IMR-90 (cell line): ENCODE measurements at regions not wholly inside any gene's neighbourhood (a gene's known extent, or its start where the extent isn't known, plus 50 kb on each side); places are given as distances from the start of the nearest gene placed in this dataset.

Source experiments
- ATAC-seq: fragments of 200-7000 bp; cut with Tn5 transposase; 2 replicates; pipeline ENCODE4 v1.9.1; 2020; ENCODE audit warnings: low read depth, mild to moderate bottlenecking, moderate library complexity
- BruUV-seq: library from RNA; stranded (reverse); fragments of 400-500 nt; replicated peaks from 2 replicates; lab custom pipeline; 2021; lab: Mats Ljungman, UMichigan
- CTCF ChIA-PET: fragments of 300-600 bp; formaldehyde crosslinking; extraction: SDS; loops from one replicate; lab custom pipeline; 2021; ENCODE audit warnings: antibody characterized with exemption; lab: Yijun Ruan, JAX
- POLR2A ChIA-PET: fragments of 300-600 bp; sonication (Branson Sonifier 250); formaldehyde crosslinking; loops from one replicate; lab custom pipeline; 2022; ENCODE audit warnings: antibody characterized with exemption; ENCODE audit not compliant: unreplicated experiment; lab: Charles Lee
- DNase-seq: peaks from one replicate; pipeline ENCODE4 v3.0.0; 2013
- H2AFZ ChIP-seq: replicated peaks from 2 replicates; pipeline ENCODE3; 2013; ENCODE audit warnings: low read length, mild to moderate bottlenecking; ENCODE audit not compliant: poor library complexity
- H2AK5ac ChIP-seq: 2 replicates; pipeline ENCODE4 v1.6.1; 2013; ENCODE audit warnings: low read depth, low read length, inconsistent platforms
- H2AK9ac ChIP-seq: replicated peaks from 2 replicates; pipeline ENCODE3; 2013; ENCODE audit warnings: mild to moderate bottlenecking, low read depth, low read length, moderate library complexity; ENCODE audit not compliant: poor library complexity
- H2BK120ac ChIP-seq: 2 replicates; pipeline ENCODE4 v1.6.1; 2013; ENCODE audit warnings: low read depth, low read length, inconsistent platforms
- H2BK15ac ChIP-seq: 3 replicates; pipeline ENCODE4 v1.6.1; 2013; ENCODE audit warnings: low read depth, low read length, inconsistent platforms
- H2BK20ac ChIP-seq: 2 replicates; pipeline ENCODE4 v1.6.1; 2013; ENCODE audit warnings: low read depth, mild to moderate bottlenecking, inconsistent platforms, low read length, moderate library complexity
- H2BK5ac ChIP-seq: 2 replicates; pipeline ENCODE4 v1.6.1; 2013; ENCODE audit warnings: mild to moderate bottlenecking, low read depth, low read length, inconsistent platforms; ENCODE audit not compliant: poor library complexity, severe bottlenecking
- H3K14ac ChIP-seq: replicated peaks from 2 replicates; pipeline ENCODE4 v1.6.1; 2013; ENCODE audit warnings: low read depth, low read length, inconsistent platforms
- H3K18ac ChIP-seq: 2 replicates; pipeline ENCODE4 v1.6.1; 2013; ENCODE audit warnings: low read depth, low read length, control low read depth
- H3K23ac ChIP-seq: 2 replicates; pipeline ENCODE4 v1.6.1; 2013; ENCODE audit warnings: low read depth, low read length, inconsistent platforms
- H3K27ac ChIP-seq: 2 replicates; pipeline ENCODE4 v1.5.1; 2013; ENCODE audit warnings: mild to moderate bottlenecking, control low read depth, low read length; ENCODE audit not compliant: insufficient read depth
- H3K27me3 ChIP-seq: 2 replicates; pipeline ENCODE4 v1.6.1; 2013; ENCODE audit warnings: low read length; ENCODE audit not compliant: control insufficient read depth, insufficient read depth
- H3K36me3 ChIP-seq: 2 replicates; pipeline ENCODE4 v1.6.1; 2013; ENCODE audit warnings: low read length, mixed read lengths; ENCODE audit not compliant: control insufficient read depth, insufficient read depth
- H3K4ac ChIP-seq: 2 replicates; pipeline ENCODE4 v1.6.1; 2013; ENCODE audit warnings: low read depth, low read length, inconsistent platforms
- H3K4me1 ChIP-seq: 2 replicates; pipeline ENCODE4 v1.6.1; 2013; ENCODE audit warnings: low read length, mixed read lengths; ENCODE audit not compliant: control insufficient read depth, insufficient read depth
- H3K4me2 ChIP-seq: 2 replicates; pipeline ENCODE4 v1.6.1; 2013; ENCODE audit warnings: low read depth, mild to moderate bottlenecking, control low read depth, low read length, moderate library complexity
- H3K4me3 ChIP-seq: 2 replicates; pipeline ENCODE4 v1.5.1; 2013; ENCODE audit warnings: low read depth, mild to moderate bottlenecking, control low read depth, low read length, moderate library complexity; ENCODE audit not compliant: insufficient read depth
- H3K56ac ChIP-seq: 2 replicates; pipeline ENCODE4 v1.6.1; 2013; ENCODE audit warnings: low read length, inconsistent platforms; ENCODE audit not compliant: insufficient read depth; ENCODE audit errors: extremely low read depth
- H3K79me1 ChIP-seq, 2 experiments: 2 replicates each; pipeline ENCODE4 v1.6.1; 2013; ENCODE audit warnings: low read length in 2 of 2, inconsistent platforms in 1 of 2, low read depth in 1 of 2
- H3K9ac ChIP-seq: 2 replicates; pipeline ENCODE4 v1.6.1; 2013; ENCODE audit warnings: low read depth, low read length, control low read depth
- H3K9me1 ChIP-seq: 2 replicates; pipeline ENCODE4 v1.6.1; 2013; ENCODE audit warnings: low read length, inconsistent platforms; ENCODE audit not compliant: insufficient read depth
- H3K9me3 ChIP-seq: 2 replicates; pipeline ENCODE4 v1.6.1; 2013; ENCODE audit warnings: low read length; ENCODE audit not compliant: control insufficient read depth, insufficient read depth
- H4K20me1 ChIP-seq: 2 replicates; pipeline ENCODE4 v1.6.1; 2013; ENCODE audit warnings: low read length, inconsistent platforms; ENCODE audit not compliant: insufficient read depth
- H4K5ac ChIP-seq: 2 replicates; pipeline ENCODE4 v1.6.1; 2013; ENCODE audit warnings: mild to moderate bottlenecking, low read depth, low read length, control low read depth
- H4K8ac ChIP-seq, 2 experiments: 2 replicates each; pipeline ENCODE4 v1.6.1; 2013; ENCODE audit warnings: low read depth in 2 of 2, low read length in 2 of 2, control low read depth in 1 of 2, inconsistent platforms in 1 of 2
- H4K91ac ChIP-seq: 2 replicates; pipeline ENCODE4 v1.6.1; 2013; ENCODE audit warnings: low read depth, low read length, inconsistent platforms; ENCODE audit not compliant: insufficient read depth
- CHD1 ChIP-seq: IDR thresholded peaks from 2 replicates; pipeline ENCODE4 v1.6.1; 2012; ENCODE audit warnings: low read depth, low read length, improper control_type of control experiment
- FOS ChIP-seq: fragments of 150-350 bp; IDR thresholded peaks from 2 replicates; pipeline ENCODE4 v1.6.1; 2016; ENCODE audit warnings: low read depth, low read length
- RCOR1 ChIP-seq: IDR thresholded peaks from 2 replicates; pipeline ENCODE4 v1.6.1; 2012; ENCODE audit warnings: mild to moderate bottlenecking, low read length, improper control_type of control experiment; ENCODE audit not compliant: insufficient replicate concordance
- RFX5 ChIP-seq: IDR thresholded peaks from 2 replicates; pipeline ENCODE4 v1.8.0; 2012; ENCODE audit warnings: low read depth, mild to moderate bottlenecking, low read length, moderate library complexity
- SMC3 ChIP-seq: fragments of 150-350 bp; IDR thresholded peaks from 2 replicates; pipeline ENCODE4 v1.6.1; 2016; ENCODE audit warnings: low read depth, mild to moderate bottlenecking, antibody characterized with exemption, low read length, moderate library complexity
- WGBS, 2 experiments: methylation state at CpG; one replicate each; pipeline versions ENCODE4 v1.1.5 to v1.1.7; 2013; ENCODE audit warnings: missing lambda C conversion rate in 2 of 2; ENCODE audit not compliant: insufficient read length in 1 of 2; ENCODE audit errors: extremely low coverage in 2 of 2; 5-methylcytosine and 5-hydroxymethylcytosine counted together
- dilution Hi-C: fragments of 300-500 bp; cut with HindIII; formaldehyde crosslinking; loops from one replicate; pipeline ENCODE4 v1.14.3; 2018; ENCODE audit warnings: low sequenced_read_pairs; ENCODE audit not compliant: unreplicated experiment
- in situ Hi-C: fragments of 300-500 bp; cut with MboI; formaldehyde crosslinking; loops from 3 replicates; pipeline ENCODE4 v1.14.3; 2019; ENCODE audit warnings: low sequenced_read_pairs, inconsistent platforms, mixed read lengths
- intact Hi-C: fragments of 100-400 bp; cut with micrococcal nuclease; formaldehyde crosslinking; loops from 2 replicates; pipeline ENCODE4 v1.10.0; 2022

GRCh38 chr3:94359996-94360395, 297.1 kb downstream of the NSUN3 start:
- Histone ChIP-seq H2BK20ac (no peak overlapping the region), H3K4me2 (no peak overlapping the region), H3K4ac (no peak overlapping the region), H3K4me3 (no peak overlapping the region), H2AFZ (no peak overlapping the region), H3K56ac (no peak overlapping the region), H4K20me1 (no peaks in the 10 kb centered on the region), H3K27me3 (no peaks in the 10 kb centered on the region; the same call in 1 of the 2 replicates), H3K4me1 (no peaks in the 10 kb centered on the region), H3K23ac (no peak overlapping the region), H4K5ac (no peak overlapping the region), H3K9me1 (no peaks in the 10 kb centered on the region), H3K14ac (no peak overlapping the region), H3K36me3 (no peaks in the 10 kb centered on the region), H2AK5ac (no peak overlapping the region), H3K79me1 (no peaks in the 10 kb centered on the region), H2AK9ac (no peak overlapping the region), H4K91ac (no peak overlapping the region), H2BK120ac (no peak overlapping the region), H2BK15ac (no peak overlapping the region), H4K8ac (no peak overlapping the region), H3K9ac (no peak overlapping the region), H3K27ac (no peak overlapping the region), H3K9me3 (no peaks in the 10 kb centered on the region), H3K18ac (no peak overlapping the region), H2BK5ac (no peak overlapping the region)
- no peak for DNase-seq
- TF ChIP-seq RCOR1, result no peak
- no peak for TF ChIP-seq CHD1
- no peak for TF ChIP-seq SMC3
- TF ChIP-seq RFX5, result no peak
- TF ChIP-seq FOS, result no peak
- ChIA-PET POLR2A (no interaction called here), CTCF (no interaction called here)
- WGBS, 2 experiments, result 100% methylated on average over 1 of the region's 2 CpGs; no CpG with 5 or more reads in 1 of the 2 experiments
- BruUV-seq, result no TSS peak
- intact Hi-C loops, result no loop called here
- no peak for ATAC-seq
- in situ Hi-C loops, result no loop called here
- dilution Hi-C loops, result no loop called here
